WTC11 (cell line): ENCODE measurements at regions not wholly inside any gene's neighbourhood (a gene's known extent, or its start where the extent isn't known, plus 50 kb on each side); places are given as distances from the start of the nearest gene placed in this dataset.

Experiments
- ATAC-seq: fragments of 200-7000 bp; cut with Tn5 transposase; 2 replicates; pipeline ENCODE4 v1.10.0; 2021; ENCODE audit warnings: mild to moderate bottlenecking, moderate library complexity
- CTCF ChIA-PET: fragments of 300-600 bp; sonication (Branson Sonifier 250); formaldehyde crosslinking; loops from one replicate; lab custom pipeline; 2021; ENCODE audit warnings: antibody characterized with exemption; lab: Charles Lee
- POLR2A ChIA-PET: fragments of 350-600 bp; sonication (Branson Sonifier 250); formaldehyde crosslinking; loops from one replicate; lab custom pipeline; 2021; ENCODE audit warnings: antibody characterized with exemption; lab: Charles Lee
- DNase-seq: peaks from one replicate; pipeline ENCODE4 v3.0.0; 2021; ENCODE audit warnings: low spot score
- H3K27ac Mint-ChIP-seq: 2 replicates; pipeline ENCODE4 v1.8.0; 2021; ENCODE audit warnings: mixed read lengths
- H3K27me3 Mint-ChIP-seq: 2 replicates; pipeline ENCODE4 v1.8.0; 2021; ENCODE audit warnings: low read depth, mild to moderate bottlenecking, moderate library complexity, mixed read lengths
- H3K36me3 Mint-ChIP-seq: 2 replicates; pipeline ENCODE4 v1.8.0; 2021; ENCODE audit warnings: mixed read lengths
- H3K4me1 Mint-ChIP-seq: 2 replicates; pipeline ENCODE4 v1.8.0; 2022; ENCODE audit warnings: mixed read lengths
- H3K4me3 Mint-ChIP-seq: 2 replicates; pipeline ENCODE4 v1.8.0; 2021; ENCODE audit warnings: mild to moderate bottlenecking, moderate library complexity, mixed read lengths
- H3K9me3 Mint-ChIP-seq: 2 replicates; pipeline ENCODE4 v1.8.0; 2021; ENCODE audit warnings: mixed read lengths
- ARID4B ChIP-seq: sonication (generic); formaldehyde crosslinking; IDR thresholded peaks from 2 replicates; pipeline ENCODE4 v1.8.0; 2023; ENCODE audit warnings: missing genetic modification reagents, mild to moderate bottlenecking, borderline replicate concordance
- CDX4 ChIP-seq: fragments of 250-450 bp; sonication (Bioruptor Pico); IDR thresholded peaks from 2 replicates; pipeline ENCODE4 v1.9.0; 2021; ENCODE audit warnings: moderate library complexity, mild to moderate bottlenecking, inconsistent platforms, borderline replicate concordance
- CREB1 ChIP-seq: sonication (generic); formaldehyde crosslinking; IDR thresholded peaks from 2 replicates; pipeline ENCODE4 v1.8.0; 2023; ENCODE audit warnings: mild to moderate bottlenecking, missing genetic modification reagents
- CREM ChIP-seq: sonication (generic); formaldehyde crosslinking; IDR thresholded peaks from 2 replicates; pipeline ENCODE4 v1.8.1; 2022; ENCODE audit warnings: mild to moderate bottlenecking, missing genetic modification reagents, moderate library complexity
- E2F1 ChIP-seq: sonication (generic); formaldehyde crosslinking; IDR thresholded peaks from 2 replicates; pipeline ENCODE4 v1.8.0; 2022; ENCODE audit warnings: mild to moderate bottlenecking, missing genetic modification reagents
- ERG ChIP-seq: fragments of 250-450 bp; sonication (Bioruptor Pico); IDR thresholded peaks from 2 replicates; pipeline ENCODE4 v1.8.0; 2021; ENCODE audit warnings: mild to moderate bottlenecking
- ESRRA ChIP-seq: sonication (generic); formaldehyde crosslinking; IDR thresholded peaks from 2 replicates; pipeline ENCODE4 v1.8.1; 2022; ENCODE audit warnings: mild to moderate bottlenecking, missing genetic modification reagents, borderline replicate concordance
- FOXP1 ChIP-seq: sonication (generic); formaldehyde crosslinking; IDR thresholded peaks from 2 replicates; pipeline ENCODE4 v1.8.0; 2022; ENCODE audit warnings: missing genetic modification reagents, mild to moderate bottlenecking, moderate library complexity, borderline replicate concordance
- GABPB1 ChIP-seq: sonication (generic); formaldehyde crosslinking; IDR thresholded peaks from 2 replicates; pipeline ENCODE4 v1.8.1; 2023; ENCODE audit warnings: mild to moderate bottlenecking, missing genetic modification reagents
- MAX ChIP-seq: sonication (generic); formaldehyde crosslinking; IDR thresholded peaks from 2 replicates; pipeline ENCODE4 v1.8.0; 2022; ENCODE audit warnings: mild to moderate bottlenecking, missing genetic modification reagents
- MXD4 ChIP-seq: fragments of 250-450 bp; sonication (Bioruptor Pico); IDR thresholded peaks from 2 replicates; pipeline ENCODE4 v1.8.0; 2021; ENCODE audit warnings: mild to moderate bottlenecking, moderate library complexity, borderline replicate concordance
- NFATC4 ChIP-seq: fragments of 250-450 bp; sonication (Bioruptor Pico); IDR thresholded peaks from 2 replicates; pipeline ENCODE4 v1.9.0; 2021; ENCODE audit warnings: mild to moderate bottlenecking
- NR1H2 ChIP-seq: sonication (generic); formaldehyde crosslinking; IDR thresholded peaks from 2 replicates; pipeline ENCODE4 v1.9.0; 2021; ENCODE audit warnings: mild to moderate bottlenecking, moderate library complexity, missing genetic modification reagents
- NR2C2 ChIP-seq: sonication (generic); formaldehyde crosslinking; IDR thresholded peaks from 2 replicates; pipeline ENCODE4 v1.8.0; 2022; ENCODE audit warnings: mild to moderate bottlenecking, missing genetic modification reagents
- RELA ChIP-seq: sonication (generic); formaldehyde crosslinking; IDR thresholded peaks from 2 replicates; pipeline ENCODE4 v1.8.1; 2022; ENCODE audit warnings: missing genetic modification reagents, mild to moderate bottlenecking, borderline replicate concordance
- SOX15 ChIP-seq: fragments of 250-450 bp; sonication (Bioruptor Pico); IDR thresholded peaks from 2 replicates; pipeline ENCODE4 v1.9.0; 2021; ENCODE audit warnings: mild to moderate bottlenecking
- SP1 ChIP-seq: sonication (generic); formaldehyde crosslinking; conservative IDR thresholded peaks from 2 replicates; pipeline ENCODE4 v1.8.1; 2022; ENCODE audit warnings: missing genetic modification reagents
- TCF7 ChIP-seq: sonication (generic); formaldehyde crosslinking; IDR thresholded peaks from 2 replicates; pipeline ENCODE4 v1.8.0; 2022; ENCODE audit warnings: mild to moderate bottlenecking, low read depth, missing genetic modification reagents, moderate library complexity
- ZNF121 ChIP-seq: sonication (generic); formaldehyde crosslinking; IDR thresholded peaks from 2 replicates; pipeline ENCODE4 v1.8.0; 2023; ENCODE audit warnings: missing genetic modification reagents
- ZNF232 ChIP-seq: sonication (generic); formaldehyde crosslinking; IDR thresholded peaks from 2 replicates; pipeline ENCODE4 v1.8.0; 2022; ENCODE audit warnings: mild to moderate bottlenecking, missing genetic modification reagents
- ZNF263 ChIP-seq: sonication (generic); formaldehyde crosslinking; IDR thresholded peaks from 2 replicates; pipeline ENCODE4 v1.8.1; 2022; ENCODE audit warnings: low read depth, mild to moderate bottlenecking, moderate library complexity, missing genetic modification reagents
- ZNF281 ChIP-seq: sonication (generic); formaldehyde crosslinking; IDR thresholded peaks from 2 replicates; pipeline ENCODE4 v1.8.0; 2023; ENCODE audit warnings: mild to moderate bottlenecking, missing genetic modification reagents
- ZNF396 ChIP-seq: fragments of 250-450 bp; sonication (Bioruptor Pico); IDR thresholded peaks from 2 replicates; pipeline ENCODE4 v1.8.0; 2021; ENCODE audit warnings: mild to moderate bottlenecking, moderate library complexity, borderline replicate concordance
- ZNF671 ChIP-seq: fragments of 250-450 bp; sonication (Bioruptor Pico); IDR thresholded peaks from 2 replicates; pipeline ENCODE4 v1.8.0; 2021; ENCODE audit warnings: mild to moderate bottlenecking

- TF ChIP-seq TCF7 (CRISPR knock-in tag), result no peak
- no peak for TF ChIP-seq ZNF121 (CRISPR knock-in tag)
- TF ChIP-seq NR2C2 (CRISPR knock-in tag), result no peak
- no peak for TF ChIP-seq FOXP1 (CRISPR knock-in tag)
- TF ChIP-seq RELA (CRISPR knock-in tag), result no peak
- TF ChIP-seq ZNF671, result no peak
- no peak for TF ChIP-seq ZNF396 (CRISPR knock-in tag)
- TF ChIP-seq SOX15 (CRISPR knock-in tag), result no peak
- TF ChIP-seq NFATC4 (CRISPR knock-in tag), result no peak
- no peak for TF ChIP-seq ZNF232
- TF ChIP-seq CREB1 (CRISPR knock-in tag), result no peak
- TF ChIP-seq ZNF281 (CRISPR knock-in tag), result no peak
- TF ChIP-seq GABPB1 (CRISPR knock-in tag), result no peak
- TF ChIP-seq ZNF263 (CRISPR knock-in tag), result no peak
- Mint-ChIP-seq H3K9me3 (peaks cover 20% of the 10 kb centered on the region), H3K27me3 (no peaks in the 10 kb centered on the region), H3K4me3 (no peak overlapping the region), H3K4me1 (0 out of 2 replicates have a peak, but pooled peaks cover 2% of the 10 kb centered on the region), H3K27ac (no peak overlapping the region), H3K36me3 (peaks cover 11% of the 10 kb centered on the region)
- no peak for ATAC-seq
- POLR2A ChIA-PET, result no interaction called here
- no peak for DNase-seq
- CTCF ChIA-PET, result interaction anchor here (2.9 kb wide), 1 partner anchor 105 kb away, joined by 8 read pairs; no protein-coding TSS in a partner anchor
Measured at GRCh38 chr11:116394022-116394421, 378.8 kb downstream of the BUD13 start.

DNA sequence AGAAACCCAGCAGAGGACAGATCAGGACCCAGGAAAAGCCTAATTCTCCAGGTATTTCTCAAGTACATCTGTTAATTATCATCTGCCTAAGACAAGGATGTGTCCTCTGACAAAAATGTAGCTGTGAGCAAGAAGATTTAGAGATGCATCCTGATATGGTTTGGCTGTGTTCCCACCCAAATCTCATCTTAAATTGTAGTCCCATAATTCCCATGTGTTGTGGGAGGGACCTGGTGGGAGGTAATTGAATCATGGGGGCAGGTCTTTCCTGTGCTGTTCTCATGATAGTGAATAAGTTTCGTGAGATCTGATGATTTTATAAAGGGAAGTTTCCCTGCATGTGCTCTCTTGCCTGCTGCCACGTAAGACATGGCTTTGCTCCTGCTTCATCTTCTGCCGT is 381.8 kb downstream of the BUD13 start:
- no peak for TF ChIP-seq CREM (CRISPR knock-in tag)
- TF ChIP-seq E2F1 (CRISPR knock-in tag), result no peak
- no peak for TF ChIP-seq FOXP1 (CRISPR knock-in tag)
- TF ChIP-seq ESRRA (CRISPR knock-in tag), result no peak
- no peak for TF ChIP-seq SP1
- TF ChIP-seq NR1H2 (CRISPR knock-in tag), result no peak
- no peak for TF ChIP-seq CDX4 (CRISPR knock-in tag)
- no peak overlapping the region for H3K4me3 Mint-ChIP-seq
- ChIA-PET CTCF (no interaction called here), POLR2A (no interaction called here)
- DNase-seq (no peak), ATAC-seq (no peak)
- H3K27me3 Mint-ChIP-seq, result no peaks in the 10 kb centered on the region
- no peak overlapping the region for H3K27ac Mint-ChIP-seq
- peaks cover 11% of the 10 kb centered on the region for H3K36me3 Mint-ChIP-seq
- peaks cover 15% of the 10 kb centered on the region for H3K4me1 Mint-ChIP-seq
- peaks cover 20% of the 10 kb centered on the region for H3K9me3 Mint-ChIP-seq

- ATAC-seq (no peak), DNase-seq (no peak)
- Mint-ChIP-seq H3K27ac (no peak overlapping the region), H3K4me1 (peaks cover 29% of the 10 kb centered on the region), H3K36me3 (peaks cover 1% of the 10 kb centered on the region), H3K27me3 (no peaks in the 10 kb centered on the region), H3K9me3 (peaks cover under 1% of the 10 kb centered on the region; the same call in 1 of the 2 replicates), H3K4me3 (no peak overlapping the region)
- ChIA-PET CTCF (interaction anchor here (1.8 kb wide), 1 partner anchor 34 kb away, joined by 5 read pairs; no protein-coding TSS in a partner anchor), POLR2A (no interaction called here)
- TF ChIP-seq MXD4 (no peak), MAX (CRISPR knock-in tag) (no peak), ERG (CRISPR knock-in tag) (no peak), ARID4B (CRISPR knock-in tag) (no peak), RELA (CRISPR knock-in tag) (no peak)
Measured at GRCh38 chr11:116388146-116388545, 384.6 kb downstream of the BUD13 start.
